SK-N-SH treated with all-trans-retinoic acid at 6 μM for 48 hours (cell line): ENCODE measurements at regions not wholly inside any gene's neighbourhood (a gene's known extent, or its start where the extent isn't known, plus 50 kb on each side); places are given as distances from the start of the nearest gene placed in this dataset.

Experiments used
- ARNTL ChIP-seq: fragments of 450-650 bp; formaldehyde crosslinking; IDR thresholded peaks from 2 replicates; pipeline ENCODE4 v1.5.0; 2020; ENCODE audit warnings: low read depth, mild to moderate bottlenecking, moderate library complexity, borderline replicate concordance
- CREB5 ChIP-seq: fragments of 250-450 bp; sonication (Bioruptor Pico); IDR thresholded peaks from 2 replicates; pipeline ENCODE4 v1.5.1; 2020; ENCODE audit warnings: low read depth, mild to moderate bottlenecking, moderate library complexity
- ESRRG ChIP-seq: fragments of 250-450 bp; sonication (Bioruptor Pico); IDR thresholded peaks from 2 replicates; pipeline ENCODE4 v1.6.1; 2021; ENCODE audit warnings: mild to moderate bottlenecking
- PATZ1 ChIP-seq: fragments of 250-450 bp; sonication (Bioruptor Pico); IDR thresholded peaks from 2 replicates; pipeline ENCODE4 v1.8.0; 2020; ENCODE audit warnings: mild to moderate bottlenecking, moderate library complexity, borderline replicate concordance
- PPARA ChIP-seq: fragments of 250-450 bp; sonication (Bioruptor Pico); IDR thresholded peaks from 2 replicates; pipeline ENCODE4 v1.5.0; 2020; ENCODE audit warnings: mild to moderate bottlenecking, borderline replicate concordance
- RARB ChIP-seq: fragments of 250-450 bp; sonication (Bioruptor Pico); IDR thresholded peaks from 2 replicates; pipeline ENCODE4 v1.8.0; 2021; ENCODE audit warnings: mild to moderate bottlenecking, moderate library complexity
- SNAI2 ChIP-seq: fragments of 250-450 bp; sonication (Bioruptor Pico); IDR thresholded peaks from 2 replicates; pipeline ENCODE4 v1.5.0; 2020; ENCODE audit warnings: mild to moderate bottlenecking, moderate library complexity
- TCF4 ChIP-seq: fragments of 250-450 bp; sonication (Bioruptor Pico); IDR thresholded peaks from 2 replicates; pipeline ENCODE4 v1.8.0; 2021; ENCODE audit warnings: mild to moderate bottlenecking, moderate library complexity, borderline replicate concordance
- ZFP3 ChIP-seq: fragments of 250-450 bp; sonication (Bioruptor Pico); IDR thresholded peaks from 2 replicates; pipeline ENCODE4 v1.5.0; 2020; ENCODE audit warnings: mild to moderate bottlenecking, moderate library complexity
- ZFP30 ChIP-seq: fragments of 450-650 bp; formaldehyde crosslinking; IDR thresholded peaks from 2 replicates; pipeline ENCODE4 v1.5.0; 2022; ENCODE audit warnings: mild to moderate bottlenecking, moderate library complexity
- TF ChIP-seq, protein P1 (sequence below): fragments of 250-450 bp; sonication (Bioruptor Pico); IDR thresholded peaks from 2 replicates; pipeline ENCODE4 v1.5.0; 2020; ENCODE audit warnings: mild to moderate bottlenecking, moderate library complexity

- TF ChIP-seq ZFP30 (no peak), ARNTL (CRISPR knock-in tag) (no peak), ESRRG (CRISPR knock-in tag) (no peak), ZFP3 (CRISPR knock-in tag) (no peak), TCF4 (CRISPR knock-in tag) (no peak), PATZ1 (CRISPR knock-in tag) (no peak), RARB (CRISPR knock-in tag) (no peak), SNAI2 (CRISPR knock-in tag) (no peak), CREB5 (CRISPR knock-in tag) (no peak), PPARA (CRISPR knock-in tag) (no peak)
- TF ChIP-seq, protein P1, sequence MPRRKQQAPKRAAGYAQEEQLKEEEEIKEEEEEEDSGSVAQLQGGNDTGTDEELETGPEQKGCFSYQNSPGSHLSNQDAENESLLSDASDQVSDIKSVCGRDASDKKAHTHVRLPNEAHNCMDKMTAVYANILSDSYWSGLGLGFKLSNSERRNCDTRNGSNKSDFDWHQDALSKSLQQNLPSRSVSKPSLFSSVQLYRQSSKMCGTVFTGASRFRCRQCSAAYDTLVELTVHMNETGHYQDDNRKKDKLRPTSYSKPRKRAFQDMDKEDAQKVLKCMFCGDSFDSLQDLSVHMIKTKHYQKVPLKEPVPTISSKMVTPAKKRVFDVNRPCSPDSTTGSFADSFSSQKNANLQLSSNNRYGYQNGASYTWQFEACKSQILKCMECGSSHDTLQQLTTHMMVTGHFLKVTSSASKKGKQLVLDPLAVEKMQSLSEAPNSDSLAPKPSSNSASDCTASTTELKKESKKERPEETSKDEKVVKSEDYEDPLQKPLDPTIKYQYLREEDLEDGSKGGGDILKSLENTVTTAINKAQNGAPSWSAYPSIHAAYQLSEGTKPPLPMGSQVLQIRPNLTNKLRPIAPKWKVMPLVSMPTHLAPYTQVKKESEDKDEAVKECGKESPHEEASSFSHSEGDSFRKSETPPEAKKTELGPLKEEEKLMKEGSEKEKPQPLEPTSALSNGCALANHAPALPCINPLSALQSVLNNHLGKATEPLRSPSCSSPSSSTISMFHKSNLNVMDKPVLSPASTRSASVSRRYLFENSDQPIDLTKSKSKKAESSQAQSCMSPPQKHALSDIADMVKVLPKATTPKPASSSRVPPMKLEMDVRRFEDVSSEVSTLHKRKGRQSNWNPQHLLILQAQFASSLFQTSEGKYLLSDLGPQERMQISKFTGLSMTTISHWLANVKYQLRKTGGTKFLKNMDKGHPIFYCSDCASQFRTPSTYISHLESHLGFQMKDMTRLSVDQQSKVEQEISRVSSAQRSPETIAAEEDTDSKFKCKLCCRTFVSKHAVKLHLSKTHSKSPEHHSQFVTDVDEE (CRISPR knock-in tag) = no peak
These were observed 107.0 kb upstream of the ATP11B start for GRCh38 chr3:182686033-182686886.
